ENCODE measurements at regions not wholly inside any gene's neighbourhood (a gene's known extent, or its start where the extent isn't known, plus 50 kb on each side); places are given as distances from the start of the nearest gene placed in this dataset.

DNA sequence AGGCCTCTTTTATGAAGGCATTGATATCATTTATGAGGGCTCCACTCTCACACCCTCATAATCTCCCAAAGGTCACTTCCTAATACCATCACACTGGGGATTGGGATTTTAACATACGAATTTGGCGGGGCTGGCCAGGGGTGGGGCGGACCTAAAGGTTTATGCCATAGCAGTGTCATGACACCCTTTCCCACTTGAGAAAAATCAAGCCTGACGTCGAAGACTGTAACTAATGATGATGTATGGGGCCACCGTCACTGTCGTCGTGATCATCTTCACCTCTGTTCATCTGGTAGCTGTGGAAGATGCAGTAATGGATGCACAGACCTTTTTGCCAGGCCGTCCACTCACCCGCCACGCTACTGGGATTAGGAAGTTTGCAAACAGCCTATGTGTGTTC is 912.1 kb downstream of the TBC1D22A start:
- TF ChIP-seq, protein P1, sequence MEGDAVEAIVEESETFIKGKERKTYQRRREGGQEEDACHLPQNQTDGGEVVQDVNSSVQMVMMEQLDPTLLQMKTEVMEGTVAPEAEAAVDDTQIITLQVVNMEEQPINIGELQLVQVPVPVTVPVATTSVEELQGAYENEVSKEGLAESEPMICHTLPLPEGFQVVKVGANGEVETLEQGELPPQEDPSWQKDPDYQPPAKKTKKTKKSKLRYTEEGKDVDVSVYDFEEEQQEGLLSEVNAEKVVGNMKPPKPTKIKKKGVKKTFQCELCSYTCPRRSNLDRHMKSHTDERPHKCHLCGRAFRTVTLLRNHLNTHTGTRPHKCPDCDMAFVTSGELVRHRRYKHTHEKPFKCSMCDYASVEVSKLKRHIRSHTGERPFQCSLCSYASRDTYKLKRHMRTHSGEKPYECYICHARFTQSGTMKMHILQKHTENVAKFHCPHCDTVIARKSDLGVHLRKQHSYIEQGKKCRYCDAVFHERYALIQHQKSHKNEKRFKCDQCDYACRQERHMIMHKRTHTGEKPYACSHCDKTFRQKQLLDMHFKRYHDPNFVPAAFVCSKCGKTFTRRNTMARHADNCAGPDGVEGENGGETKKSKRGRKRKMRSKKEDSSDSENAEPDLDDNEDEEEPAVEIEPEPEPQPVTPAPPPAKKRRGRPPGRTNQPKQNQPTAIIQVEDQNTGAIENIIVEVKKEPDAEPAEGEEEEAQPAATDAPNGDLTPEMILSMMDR (IDR thresholded peaks at IDR 0.05; ENCODE audit: extremely low read depth, missing control alignments), result no peak
- no peak for DNase-seq (ENCODE audit: low spot score)

- TF ChIP-seq, protein P1 (IDR thresholded peaks at IDR 0.05; ENCODE audit: extremely low read depth, missing control alignments), result no peak
- no peak for DNase-seq (ENCODE audit: low spot score)
Measured at GRCh38 chr22:47673557-47673956, 911.1 kb downstream of the TBC1D22A start.

DNA sequence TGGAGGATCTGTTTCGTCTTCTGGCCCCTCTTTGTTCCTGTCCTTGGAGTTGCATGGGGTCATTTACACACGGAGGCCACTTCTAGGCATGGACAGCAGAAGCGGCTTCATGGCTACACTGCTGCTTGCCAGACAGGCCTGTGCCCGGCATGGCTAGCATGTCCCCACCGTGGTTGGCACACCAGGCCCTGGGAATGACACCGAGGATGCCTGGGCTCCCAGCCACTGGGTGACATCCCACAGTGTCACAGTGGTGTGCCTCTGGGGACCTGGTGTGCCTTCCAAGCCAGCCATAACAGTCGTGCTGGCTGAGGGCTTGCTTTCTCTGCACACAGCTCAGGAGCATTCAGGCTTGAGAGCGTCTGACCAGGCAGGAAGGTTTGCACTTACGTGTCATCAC is 910.1 kb downstream of the TBC1D22A start:
- no peak for DNase-seq (ENCODE audit: low spot score)
- TF ChIP-seq, protein P1 (IDR thresholded peaks at IDR 0.05; ENCODE audit: extremely low read depth, missing control alignments), result no peak

GRCh38 chr22:47665151-47665550 is 902.7 kb downstream of the TBC1D22A start:
- no peak for DNase-seq (ENCODE audit: low spot score)
- TF ChIP-seq, protein P1 (IDR thresholded peaks at IDR 0.05; ENCODE audit: extremely low read depth, missing control alignments), result no peak

- no peak for DNase-seq (ENCODE audit: low spot score)
- TF ChIP-seq, protein P1 (IDR thresholded peaks at IDR 0.05; ENCODE audit: extremely low read depth, missing control alignments), result no peak
Measured at GRCh38 chr22:47663615-47664605, 901.5 kb downstream of the TBC1D22A start.

- no peak for DNase-seq (ENCODE audit: low spot score)
- TF ChIP-seq, protein P1 (IDR thresholded peaks at IDR 0.05; ENCODE audit: extremely low read depth, missing control alignments), result no peak
Measured at GRCh38 chr22:47659467-47660223, 897.2 kb downstream of the TBC1D22A start.

- DNase-seq (ENCODE audit: low spot score), result no peak
- TF ChIP-seq, protein P1 (IDR thresholded peaks at IDR 0.05; ENCODE audit: extremely low read depth, missing control alignments), result no peak
Measured at GRCh38 chr22:47658182-47658581, 895.7 kb downstream of the TBC1D22A start.

All from GM20000 (cell line).